H1 (cell line): ENCODE measurements at regions not wholly inside any gene's neighbourhood (a gene's known extent, or its start where the extent isn't known, plus 50 kb on each side); places are given as distances from the start of the nearest gene placed in this dataset.

Experiments used
- CTCF ChIA-PET: fragments of 300-600 bp; sonication (Branson Sonifier 250); formaldehyde crosslinking; loops from one replicate; lab custom pipeline; 2021; ENCODE audit not compliant: partially characterized antibody; lab: Charles Lee
- POLR2A ChIA-PET: fragments of 300-600 bp; sonication (Branson Sonifier 250); formaldehyde crosslinking; loops from one replicate; lab custom pipeline; 2021; ENCODE audit warnings: inconsistent platforms; ENCODE audit not compliant: partially characterized antibody; lab: Charles Lee
- DNase-seq, 2 experiments: peaks; one replicate each; pipeline versions ENCODE4 v3.0.0 to v3.0.0-alpha.2; 2010 to 2022; ENCODE audit warnings: low spot score in 2 of 2, low read depth in 1 of 2, mixed read lengths in 1 of 2
- FAIRE-seq: peaks from 2 replicates; lab custom pipeline; 2011; peaks lifted over from hg19 to GRCh38; lab: Jason Lieb, UNC
- H2AFZ ChIP-seq: 2 replicates; pipeline ENCODE4 v1.8.1; 2012; ENCODE audit warnings: low read length, inconsistent platforms
- H2AK5ac ChIP-seq: 2 replicates; pipeline ENCODE4 v1.6.1; 2013; ENCODE audit warnings: low read depth, low read length
- H2BK120ac ChIP-seq: replicated peaks from 2 replicates; pipeline ENCODE3; 2013; ENCODE audit warnings: low read depth, low read length, inconsistent platforms
- H2BK12ac ChIP-seq: 2 replicates; pipeline ENCODE4 v1.6.1; 2013; ENCODE audit warnings: low read depth, low read length
- H2BK15ac ChIP-seq: 2 replicates; pipeline ENCODE4 v1.6.1; 2013; ENCODE audit warnings: low read length
- H2BK20ac ChIP-seq: 2 replicates; pipeline ENCODE4 v1.6.1; 2013; ENCODE audit warnings: low read length
- H2BK5ac ChIP-seq: 2 replicates; pipeline ENCODE4 v1.6.1; 2013; ENCODE audit warnings: low read depth, low read length
- H3K14ac ChIP-seq: 2 replicates; pipeline ENCODE4 v1.6.1; 2013; ENCODE audit warnings: inconsistent platforms; ENCODE audit not compliant: insufficient read length
- H3K18ac ChIP-seq: 2 replicates; pipeline ENCODE4 v1.6.1; 2013; ENCODE audit warnings: low read length; ENCODE audit errors: extremely low read depth
- H3K23ac ChIP-seq: 2 replicates; pipeline ENCODE4 v1.6.1; 2013; ENCODE audit warnings: inconsistent platforms; ENCODE audit not compliant: insufficient read length
- H3K23me2 ChIP-seq: 2 replicates; pipeline ENCODE4 v1.6.1; 2013; ENCODE audit warnings: low read depth, low read length
- H3K27ac ChIP-seq: 2 replicates; pipeline ENCODE4 v1.6.1; 2011; ENCODE audit warnings: low read depth, low read length, inconsistent platforms
- H3K27me3 ChIP-seq, 4 experiments: replicated peaks in 1 of 4; 1 replicate in 1 of 4; 2 replicates in 3 of 4; pipeline versions ENCODE4 v1.6.1 to v1.8.1; 2011 to 2013; ENCODE audit warnings: low read length in 3 of 4, mild to moderate bottlenecking in 3 of 4, inconsistent platforms in 2 of 4, mixed read lengths in 2 of 4, moderate library complexity in 1 of 4; ENCODE audit not compliant: control insufficient read depth in 3 of 4, insufficient read depth in 3 of 4; ENCODE audit errors: extremely low read depth in 1 of 4
- H3K36me3 ChIP-seq, 4 experiments: 2 replicates each; pipeline versions ENCODE4 v1.6.1 to v1.8.1; 2011 to 2013; ENCODE audit warnings: mild to moderate bottlenecking in 4 of 4, low read length in 3 of 4, moderate library complexity in 2 of 4, control low read depth in 1 of 4, inconsistent platforms in 1 of 4; ENCODE audit not compliant: insufficient read depth in 4 of 4, control insufficient read depth in 2 of 4
- H3K4ac ChIP-seq: replicated peaks from 2 replicates; pipeline ENCODE3; 2013; ENCODE audit warnings: low read length, low read depth, mixed read lengths, inconsistent platforms; ENCODE audit not compliant: insufficient read length
- H3K4me1 ChIP-seq, 4 experiments: replicated peaks in 1 of 4; 1 replicate in 1 of 4; 2 replicates in 3 of 4; pipeline versions ENCODE4 v1.6.1 to v1.8.1; 2011 to 2013; ENCODE audit warnings: low read length in 3 of 4, inconsistent platforms in 2 of 4, mixed read lengths in 1 of 4; ENCODE audit not compliant: insufficient read depth in 4 of 4, control insufficient read depth in 3 of 4
- H3K4me2 ChIP-seq, 2 experiments: 2 replicates each; pipeline versions ENCODE4 v1.6.1 to v1.8.1; 2011 to 2013; ENCODE audit warnings: low read depth in 2 of 2, low read length in 2 of 2, control low read depth in 1 of 2, inconsistent platforms in 1 of 2, mild to moderate bottlenecking in 1 of 2; ENCODE audit not compliant: insufficient read depth in 1 of 2
- H3K4me3 ChIP-seq, 4 experiments: fragments of 200-600, 300-600 bp in 1 of 4; sonication (generic), shearing (Covaris generic), sonication (Bioruptor Twin) in 1 of 4; 2 replicates each; pipeline versions ENCODE4 v1.5.1 to v1.8.1; 2011 to 2016; ENCODE audit warnings: low read length in 4 of 4, low read depth in 3 of 4, control low read depth in 2 of 4, inconsistent platforms in 2 of 4, mild to moderate bottlenecking in 2 of 4, mixed read lengths in 1 of 4, moderate library complexity in 1 of 4; ENCODE audit not compliant: insufficient read depth in 2 of 4; ENCODE audit errors: extremely low read depth in 1 of 4
- H3K56ac ChIP-seq: replicated peaks from 2 replicates; pipeline ENCODE3; 2013; ENCODE audit warnings: low read depth, mild to moderate bottlenecking, mixed read lengths, low read length, inconsistent platforms; ENCODE audit not compliant: insufficient read length
- H3K79me1 ChIP-seq: 2 replicates; pipeline ENCODE4 v1.6.1; 2013; ENCODE audit warnings: low read depth, low read length, control low read depth
- H3K79me2 ChIP-seq, 2 experiments: 2 replicates each; pipeline versions ENCODE4 v1.6.1 to v1.8.1; 2012 to 2013; ENCODE audit warnings: low read length in 2 of 2, mild to moderate bottlenecking in 2 of 2, inconsistent platforms in 1 of 2; ENCODE audit not compliant: insufficient read depth in 2 of 2, control insufficient read depth in 1 of 2
- H3K9ac ChIP-seq, 4 experiments: replicated peaks in 1 of 4; 1 replicate in 1 of 4; 2 replicates in 3 of 4; pipeline versions ENCODE4 v1.6.1 to v1.8.1; 2011 to 2013; ENCODE audit warnings: low read depth in 3 of 4, low read length in 3 of 4, control low read depth in 2 of 4, mild to moderate bottlenecking in 2 of 4, moderate library complexity in 2 of 4, inconsistent platforms in 1 of 4; ENCODE audit errors: extremely low read depth in 1 of 4
- H3K9me3 ChIP-seq, 2 experiments: 2 replicates each; pipeline versions ENCODE4 v1.6.1 to v1.8.1; 2012 to 2013; ENCODE audit warnings: mild to moderate bottlenecking in 2 of 2, moderate library complexity in 2 of 2, control low read depth in 1 of 2, inconsistent platforms in 1 of 2, low read depth in 1 of 2, low read length in 1 of 2, mixed read lengths in 1 of 2; ENCODE audit not compliant: insufficient read depth in 2 of 2
- H4K20me1 ChIP-seq, 2 experiments: replicated peaks in 1 of 2; 2 replicates each; pipeline versions ENCODE3 to v1.8.1; 2011 to 2013; ENCODE audit warnings: inconsistent platforms in 2 of 2, low read length in 2 of 2, mild to moderate bottlenecking in 1 of 2; ENCODE audit not compliant: insufficient read depth in 2 of 2, control insufficient read depth in 1 of 2
- H4K5ac ChIP-seq: 2 replicates; pipeline ENCODE4 v1.6.1; 2013; ENCODE audit warnings: low read length, low read depth, mixed read lengths, inconsistent platforms; ENCODE audit not compliant: insufficient read length
- H4K8ac ChIP-seq: 2 replicates; pipeline ENCODE4 v1.8.0; 2013; ENCODE audit warnings: mild to moderate bottlenecking, moderate library complexity, low read length, inconsistent platforms; ENCODE audit not compliant: insufficient read depth; ENCODE audit errors: extremely low read depth
- H4K91ac ChIP-seq: replicated peaks from 2 replicates; pipeline ENCODE3; 2013; ENCODE audit warnings: low read length, mixed read lengths, inconsistent platforms; ENCODE audit not compliant: insufficient read length
- ASH2L ChIP-seq: fragments of 200-600, 300-600 bp; sonication (generic); IDR thresholded peaks from one replicate; pipeline ENCODE4 v1.7.1; 2017; ENCODE audit warnings: low read length
- CBX8 ChIP-seq: fragments of 300-800, 300-1000 bp; sonication (generic); IDR thresholded peaks from 2 replicates; pipeline ENCODE4 v1.7.1; 2016; ENCODE audit warnings: low read depth, low read length, borderline replicate concordance
- CHD1 ChIP-seq: IDR thresholded peaks from 2 replicates; pipeline ENCODE4 v1.6.1; 2012; ENCODE audit warnings: low read depth, low read length, improper control_type of control experiment
- FOSL1 ChIP-seq: IDR thresholded peaks from 2 replicates; pipeline ENCODE4 v1.6.1; 2011; ENCODE audit warnings: mild to moderate bottlenecking, low read depth, low read length, moderate library complexity; ENCODE audit not compliant: insufficient read depth
- GTF2F1 ChIP-seq: IDR thresholded peaks from 2 replicates; pipeline ENCODE4 v1.6.1; 2012; ENCODE audit warnings: low read depth, low read length, improper control_type of control experiment, borderline replicate concordance
- HDAC6 ChIP-seq: IDR thresholded peaks from one replicate; pipeline ENCODE4 v1.7.1; 2012; ENCODE audit warnings: low read depth, mild to moderate bottlenecking, inconsistent platforms, low read length, moderate library complexity
- PHF8 ChIP-seq: fragments of 200-600 bp; sonication (generic); conservative IDR thresholded peaks from 2 replicates; pipeline ENCODE4 v1.7.1; 2012; ENCODE audit warnings: low read depth, mild to moderate bottlenecking, inconsistent platforms, low read length, moderate library complexity
- RBBP5 ChIP-seq: IDR thresholded peaks from 2 replicates; pipeline ENCODE4 v1.7.1; 2012; ENCODE audit warnings: low read depth, mild to moderate bottlenecking, inconsistent platforms, low read length, moderate library complexity, borderline replicate concordance
- SAP30 ChIP-seq: fragments of 300-600 bp; sonication (generic); IDR thresholded peaks from 2 replicates; pipeline ENCODE4 v1.7.1; 2012; ENCODE audit warnings: low read length, moderate library complexity, mild to moderate bottlenecking, inconsistent platforms; ENCODE audit not compliant: insufficient read depth, insufficient replicate concordance
- SIN3A ChIP-seq, 2 experiments: IDR thresholded peaks in 1 of 2; conservative IDR thresholded peaks in 1 of 2; 2 replicates each; pipeline ENCODE4 v1.6.1; 2011 to 2012; ENCODE audit warnings: low read length in 2 of 2, improper control_type of control experiment in 1 of 2, low read depth in 1 of 2, mild to moderate bottlenecking in 1 of 2
- SP2 ChIP-seq: IDR thresholded peaks from 2 replicates; pipeline ENCODE4 v1.6.1; 2012; ENCODE audit warnings: mild to moderate bottlenecking, low read length, inconsistent platforms
- TAF1 ChIP-seq: IDR thresholded peaks from 2 replicates; pipeline ENCODE4 v1.6.1; 2011; ENCODE audit warnings: mild to moderate bottlenecking, low read depth, low read length
- WGBS, 2 experiments: shearing (Covaris generic) in 1 of 2; methylation state at CpG; one replicate each; pipeline versions ENCODE4 v1.1.6 to v1.1.7; 2013 to 2015; ENCODE audit warnings: low lambda C conversion rate in 2 of 2, mixed read lengths in 2 of 2, inconsistent platforms in 1 of 2, low coverage in 1 of 2, missing lambda C conversion rate in 1 of 2; ENCODE audit not compliant: insufficient replicate concordance in 2 of 2, insufficient coverage in 1 of 2, insufficient read length in 1 of 2; ENCODE audit errors: extremely low coverage in 1 of 2, missing lambda C conversion rate in 1 of 2; 5-methylcytosine and 5-hydroxymethylcytosine counted together
- TF ChIP-seq, protein P1 (sequence below): IDR thresholded peaks from 2 replicates; pipeline ENCODE4 v1.6.1; 2011; ENCODE audit warnings: low read depth, mild to moderate bottlenecking, low read length; ENCODE audit not compliant: insufficient read depth

DNA sequence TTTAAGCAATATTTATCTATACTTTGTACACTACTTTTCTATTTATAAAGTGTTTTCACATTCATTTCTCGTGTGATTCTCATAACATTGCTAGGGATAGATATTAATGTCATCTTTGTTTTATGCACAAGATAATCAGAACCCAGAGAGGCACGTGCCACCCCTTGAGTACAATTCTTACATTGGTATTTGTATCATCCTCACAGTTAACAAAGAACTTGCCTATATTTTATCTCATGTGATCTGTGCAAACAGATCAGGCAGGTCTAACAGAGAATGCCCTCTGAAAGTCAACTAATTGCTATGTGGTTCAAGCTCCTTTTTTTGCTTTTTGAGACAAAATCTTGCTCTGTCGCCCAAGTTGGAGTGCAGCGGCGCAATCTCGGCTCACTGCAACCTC, 604.5 kb downstream of the LMO4 start:
- no peaks in the 10 kb centered on the region for H3K27me3 ChIP-seq
- H3K36me3 ChIP-seq = no peaks in the 10 kb centered on the region
- ChIA-PET CTCF (interaction anchor here (0.8 to 3.6 kb wide), 3 partner anchors 21 to 126 kb away, joined by 3 to 12 read pairs (median 4); no protein-coding TSS in a partner anchor), POLR2A (no interaction called here)
- no peak overlapping the region for H3K23ac ChIP-seq
- no peak overlapping the region for H3K14ac ChIP-seq
- no peak overlapping the region for H2BK5ac ChIP-seq
- H3K23me2 ChIP-seq = no peaks in the 10 kb centered on the region
- H4K20me1 ChIP-seq = no peaks in the 10 kb centered on the region
- H2BK15ac ChIP-seq = no peak overlapping the region
- TF ChIP-seq ASH2L (no peak), GTF2F1 (no peak), FOSL1 (no peak), SAP30 (no peak), SIN3A (conservative IDR thresholded peaks at IDR 0.05 in 1 of 2, IDR thresholded peaks at IDR 0.05 in 1 of 2; ENCODE audit: low read depth in 1 of 2, low read length in 2 of 2) (no peak), HDAC6 (no peak), CHD1 (no peak), TAF1 (no peak), SP2 (no peak), RBBP5 (no peak), PHF8 (no peak), CBX8 (no peak)
- TF ChIP-seq, protein P1, sequence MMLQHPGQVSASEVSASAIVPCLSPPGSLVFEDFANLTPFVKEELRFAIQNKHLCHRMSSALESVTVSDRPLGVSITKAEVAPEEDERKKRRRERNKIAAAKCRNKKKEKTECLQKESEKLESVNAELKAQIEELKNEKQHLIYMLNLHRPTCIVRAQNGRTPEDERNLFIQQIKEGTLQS = no peak
- DNase-seq (no peak), FAIRE-seq (no peak)
- 89% methylated on average over 6 of the region's 6 CpGs; no CpG with 5 or more reads in 1 of the 2 experiments for WGBS, 2 experiments
- peaks cover 0 to 5% of the 10 kb centered on the region in 2 experiments; a peak in 1 of 4 replicates for H3K9me3 ChIP-seq
- H3K27ac ChIP-seq = no peak overlapping the region
- H4K5ac ChIP-seq = no peak overlapping the region
- H3K4me2 ChIP-seq = no peak overlapping the region
- H3K79me2 ChIP-seq = no peaks in the 10 kb centered on the region
- no peak overlapping the region for H2AK5ac ChIP-seq
- H2BK120ac ChIP-seq = no peak overlapping the region
- H3K9ac ChIP-seq = no peak overlapping the region
- no peaks in the 10 kb centered on the region for H3K4me1 ChIP-seq
- no peak overlapping the region for H3K4me3 ChIP-seq
- H3K79me1 ChIP-seq = no peaks in the 10 kb centered on the region
- H3K18ac ChIP-seq = no peak overlapping the region
- H2BK12ac ChIP-seq = no peak overlapping the region
- H4K8ac ChIP-seq = no peak overlapping the region
- no peak overlapping the region for H3K56ac ChIP-seq
- no peak overlapping the region for H2AFZ ChIP-seq
- no peak overlapping the region for H2BK20ac ChIP-seq
- no peak overlapping the region for H4K91ac ChIP-seq
- H3K4ac ChIP-seq = no peak overlapping the region
